ENCODE measurements at regions not wholly inside any gene's neighbourhood (a gene's known extent, or its start where the extent isn't known, plus 50 kb on each side); places are given as distances from the start of the nearest gene placed in this dataset.
A peak's percentile ranks its signal among the peaks of the same experiment; 100 is the strongest.

DNA sequence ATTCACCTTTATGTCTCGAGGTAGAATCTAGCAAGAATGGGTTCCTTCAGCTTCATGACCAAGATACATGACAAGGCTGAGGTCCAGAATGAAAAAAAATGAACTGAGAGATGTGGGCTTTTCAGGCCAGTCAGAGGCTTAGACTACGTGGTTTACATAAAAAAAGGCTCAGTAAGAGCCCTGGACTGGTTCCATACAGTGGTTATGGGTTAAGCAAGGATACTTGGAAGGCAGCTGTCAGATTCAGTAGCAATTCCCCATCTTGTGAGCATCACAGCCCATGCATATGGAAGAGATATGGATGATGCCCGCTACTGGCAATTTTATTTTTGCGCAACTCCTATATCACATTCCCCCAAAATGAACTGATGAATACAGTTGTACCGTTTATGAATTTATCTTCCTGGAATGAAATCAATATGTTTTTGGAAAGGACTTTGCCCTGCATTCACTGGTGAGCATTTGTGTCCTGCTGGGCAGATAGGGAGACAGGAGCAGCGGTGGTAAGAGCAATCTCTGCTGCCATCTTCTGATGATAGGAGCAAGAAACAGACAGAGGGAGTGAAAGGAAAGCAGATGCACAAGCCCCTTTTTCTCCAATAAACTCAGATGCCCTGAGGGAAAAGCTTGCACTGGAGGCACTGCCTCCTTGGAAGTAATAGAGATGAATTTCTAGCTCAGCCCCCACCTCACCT is 280.4 kb downstream of the GALC start:
- peak; percentile 11 for DNase-seq

DNA sequence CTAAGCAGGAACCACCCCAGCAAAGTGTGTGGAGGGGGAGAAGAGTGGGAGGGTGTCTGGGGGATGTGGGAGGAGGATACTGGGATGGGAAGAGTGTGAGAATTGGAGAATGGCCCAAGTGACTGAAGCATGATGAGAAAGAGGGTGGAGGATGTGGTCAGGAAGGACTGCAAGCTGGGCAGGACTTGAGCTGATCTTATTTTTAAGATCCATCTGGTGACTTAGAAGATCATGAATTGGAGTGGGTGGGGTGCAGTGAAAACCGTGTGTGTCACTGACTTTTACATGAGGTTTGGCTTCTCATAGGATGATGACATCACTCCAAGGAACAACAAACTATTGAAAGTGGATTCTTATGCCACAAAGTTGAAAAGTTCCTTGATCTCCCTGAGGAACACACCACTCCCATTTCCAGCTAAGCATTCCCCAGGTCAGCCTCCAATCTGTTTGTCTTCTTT is 287.5 kb downstream of the GALC start:
- DNase-seq: no peak

DNA sequence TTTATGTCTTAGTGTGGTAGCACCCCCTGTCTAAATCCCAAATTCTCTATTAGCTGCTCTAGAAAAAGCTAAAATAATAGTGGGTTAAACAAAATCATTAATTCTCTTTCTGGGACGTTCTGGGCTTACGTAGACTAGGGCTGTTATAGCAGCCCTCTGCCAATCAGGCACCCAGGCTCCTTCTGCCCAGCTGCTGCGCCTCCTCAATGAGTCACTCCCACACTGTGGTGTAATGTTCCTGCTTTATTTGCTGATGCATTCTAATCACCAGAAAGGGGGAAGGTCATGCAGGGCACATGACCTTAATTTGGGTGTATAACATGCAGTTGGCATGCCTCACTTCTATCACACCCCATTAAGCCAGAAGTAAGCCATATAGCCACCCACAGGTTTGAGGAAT is 294.5 kb downstream of the GALC start:
- DNase-seq: no peak

DNA sequence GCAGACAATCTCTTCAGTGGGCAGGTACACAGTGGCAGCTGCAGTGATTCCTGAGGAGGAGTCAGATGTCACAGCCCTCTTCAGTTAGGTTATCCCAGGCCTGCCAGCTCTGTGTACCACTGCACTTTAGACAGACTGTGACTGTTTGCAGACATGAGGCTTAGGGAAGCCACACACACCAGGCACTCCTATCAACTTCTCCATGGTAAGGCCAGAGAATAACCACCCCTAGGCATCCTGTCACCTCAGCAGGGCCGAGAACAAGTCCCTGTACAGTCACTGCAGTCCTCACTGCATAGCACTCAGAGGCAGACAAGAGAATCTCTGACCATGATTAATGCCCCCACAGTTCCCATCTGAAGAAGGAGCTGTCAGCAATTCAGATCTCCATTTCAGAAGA is 296.5 kb downstream of the GALC start:
- peak; percentile 19 for DNase-seq

DNA sequence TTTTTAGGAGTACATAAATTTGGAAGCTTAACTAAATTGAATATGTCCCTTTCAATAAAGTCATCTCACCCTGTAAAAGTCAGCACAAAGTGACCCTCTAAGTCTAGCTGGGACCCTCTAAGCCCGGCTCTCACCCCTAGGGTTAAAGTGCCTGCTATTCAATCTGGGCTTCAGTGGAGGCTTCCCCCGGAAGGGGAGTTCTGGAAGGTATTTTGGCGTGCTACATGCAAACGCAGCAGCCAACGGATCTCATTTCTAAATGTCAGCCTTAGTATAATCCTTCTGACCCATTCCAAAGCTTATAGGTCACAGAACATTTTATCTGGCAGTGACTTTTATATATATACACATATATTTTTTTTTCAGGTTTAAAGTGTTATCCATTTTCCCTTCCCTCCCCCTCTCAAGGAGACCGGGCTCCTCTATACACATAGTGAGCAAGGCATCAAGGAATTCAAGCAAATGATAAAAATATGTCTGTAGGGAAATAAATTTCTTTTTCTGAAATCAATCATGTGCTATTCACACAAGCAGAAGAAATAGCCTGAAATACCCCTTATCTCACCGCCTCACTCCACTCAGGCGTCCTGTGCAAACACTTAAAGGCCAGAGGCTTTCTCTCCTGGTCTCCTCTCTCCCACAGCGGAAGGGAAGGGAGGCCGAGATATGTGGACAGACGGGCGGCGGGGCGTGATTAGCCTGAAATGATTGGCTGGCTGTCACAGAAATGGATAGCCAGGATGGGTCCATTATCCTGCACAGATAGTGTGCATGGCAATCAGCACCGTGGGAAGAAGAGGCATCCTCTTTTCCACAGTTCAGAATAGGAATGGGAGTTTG is 301.7 kb downstream of the GALC start:
- DNase-seq: no peak

DNA sequence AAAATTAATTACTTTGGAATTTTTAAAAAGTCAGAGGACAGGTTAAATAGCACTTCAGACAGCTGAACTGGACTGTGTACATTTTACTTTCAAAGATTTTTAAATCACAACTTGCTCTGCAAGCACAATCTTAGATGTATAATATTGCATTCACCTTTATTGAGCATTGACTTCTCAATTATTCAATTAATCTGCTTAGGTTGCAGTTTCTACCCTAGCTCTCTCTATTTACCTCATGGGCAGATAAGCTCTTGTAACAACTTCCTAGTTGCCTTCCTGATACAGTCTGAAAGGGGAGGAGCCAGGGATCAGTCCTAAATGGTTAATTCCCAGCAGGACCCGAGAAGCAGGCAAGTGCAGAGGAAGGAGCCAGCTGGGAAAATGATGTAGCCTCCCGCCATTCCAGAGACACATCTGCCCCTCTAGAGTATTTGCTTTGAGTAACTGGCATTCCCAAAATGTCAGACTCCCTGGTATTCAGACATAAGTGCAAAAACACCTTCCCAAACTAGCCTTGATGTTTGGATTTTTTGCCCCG is 302.8 kb downstream of the GALC start:
- peak; percentile 79 for DNase-seq

DNA sequence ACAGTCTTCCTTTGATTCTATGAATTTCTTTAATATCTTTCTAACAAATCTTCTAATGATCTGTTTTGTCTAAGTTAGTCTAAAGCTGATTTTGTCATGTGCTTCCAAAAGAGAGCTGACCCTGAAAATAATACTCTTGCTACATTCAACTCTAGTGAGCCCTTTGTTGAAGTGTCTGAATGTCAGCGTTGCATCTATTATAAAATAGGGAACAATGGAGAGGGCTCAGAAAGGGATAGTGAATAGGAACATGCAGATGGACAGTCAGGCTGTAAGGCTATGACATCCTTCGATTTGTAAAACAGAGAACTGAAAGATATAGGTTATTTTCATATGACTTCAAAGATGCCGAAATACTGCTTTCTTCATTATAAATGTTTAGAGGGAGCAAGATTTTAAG is 304.5 kb downstream of the GALC start:
- no peak for DNase-seq

DNA sequence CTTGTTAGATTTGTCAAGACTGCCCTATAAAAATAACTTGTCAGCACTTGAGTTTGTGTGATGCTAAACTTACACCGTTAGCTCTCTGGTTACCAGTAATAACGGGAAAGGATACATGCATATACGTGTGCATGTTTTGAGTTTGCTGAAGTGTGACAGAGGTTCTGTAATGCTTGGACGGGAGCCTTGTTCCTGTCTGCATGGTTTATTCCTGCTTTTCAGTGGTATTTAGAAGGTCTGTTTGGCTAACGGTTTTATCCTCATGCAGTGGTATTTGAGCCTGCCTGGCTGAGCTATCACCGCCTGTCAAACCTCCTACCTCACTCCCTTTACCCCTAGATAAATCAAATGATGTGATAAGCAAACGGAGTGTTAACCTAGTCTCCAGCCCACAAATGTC is 305.6 kb downstream of the GALC start:
- DNase-seq: no peak

DNA sequence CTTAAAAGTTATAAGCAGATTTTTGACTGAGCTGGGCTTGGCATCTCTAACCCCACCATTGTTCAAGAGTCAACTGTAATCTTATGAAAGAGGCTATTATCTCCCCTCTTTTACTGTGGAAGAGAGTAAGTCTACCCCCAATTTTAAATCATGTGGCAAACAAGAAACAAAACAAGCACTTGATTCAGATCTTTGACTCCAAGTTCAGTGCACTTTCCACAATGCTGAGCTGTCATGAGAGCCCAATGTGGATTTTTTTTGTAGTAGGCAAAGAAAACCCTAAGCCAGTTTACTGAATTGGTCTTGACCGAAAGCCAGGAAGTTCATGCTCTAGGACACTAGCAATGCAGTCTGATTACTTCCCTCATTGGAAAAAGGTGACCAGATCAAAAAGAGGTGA is 306.2 kb downstream of the GALC start:
- no peak for DNase-seq

DNA sequence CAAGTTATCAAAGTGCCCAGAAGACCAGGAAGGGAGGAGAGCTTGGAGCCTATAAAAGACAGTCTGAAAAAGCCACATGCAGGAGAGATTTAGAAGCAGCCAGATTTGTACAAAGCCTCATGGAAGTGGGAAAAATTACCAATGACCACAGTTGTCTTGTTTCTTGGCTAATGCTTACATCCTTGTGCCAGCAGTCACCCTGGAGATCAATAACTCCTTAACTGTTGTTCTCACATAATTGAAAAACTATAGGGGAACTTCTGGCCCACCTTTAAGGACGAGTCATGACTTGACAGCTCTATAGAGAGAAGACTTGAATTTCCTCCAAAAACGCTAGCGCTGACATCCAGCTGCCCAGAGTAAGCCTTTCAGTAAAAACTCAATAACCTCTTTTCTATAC is 313.1 kb downstream of the GALC start:
- no peak for DNase-seq

DNA sequence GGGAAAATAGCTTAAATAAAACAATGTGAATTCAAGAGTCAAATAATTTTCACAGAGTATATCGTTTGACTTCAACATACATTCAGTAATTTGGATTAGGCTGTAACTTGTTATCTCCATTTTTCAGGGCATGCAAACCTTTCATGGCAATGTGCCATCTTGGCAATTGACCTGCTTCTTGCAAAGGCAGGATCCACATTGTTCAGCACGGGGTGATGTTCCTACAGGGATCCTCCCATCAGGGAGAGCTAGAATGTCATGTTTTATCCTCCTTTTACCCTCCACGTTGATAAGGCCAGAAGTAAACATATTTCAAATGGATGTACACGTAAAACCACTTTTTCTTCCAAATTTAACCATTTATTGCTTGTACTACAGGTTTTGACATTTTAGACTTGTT is 314.4 kb downstream of the GALC start:
- DNase-seq: no peak

DNA sequence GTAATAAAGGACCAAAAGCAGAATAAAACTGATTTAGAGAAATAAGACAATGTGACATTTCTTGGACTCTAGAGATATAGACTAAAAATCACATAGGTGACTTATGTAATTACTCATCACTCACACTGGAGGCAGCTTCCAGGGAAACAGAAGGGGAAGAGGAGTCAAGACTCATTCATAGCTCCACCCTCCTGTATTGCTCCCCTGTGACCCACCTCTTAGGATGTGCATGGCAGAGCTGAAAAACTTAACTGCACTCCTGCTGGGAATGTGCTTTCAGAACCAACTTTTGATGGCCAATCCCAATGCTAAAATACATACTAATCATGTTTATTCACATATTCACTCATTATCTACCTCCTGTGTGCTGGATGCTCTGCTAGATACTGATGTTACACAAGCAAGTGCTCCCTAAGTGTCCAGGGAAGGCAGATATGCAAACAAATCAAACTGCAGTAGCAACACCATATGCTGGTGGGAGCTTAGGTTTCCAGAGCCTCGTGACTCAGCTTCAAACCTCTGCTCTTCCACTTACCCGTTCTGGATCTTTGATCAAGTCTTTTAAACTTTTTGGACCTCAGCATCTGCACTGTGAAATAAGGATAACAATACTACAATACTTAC is 316.1 kb downstream of the GALC start:
- no peak for DNase-seq

DNA sequence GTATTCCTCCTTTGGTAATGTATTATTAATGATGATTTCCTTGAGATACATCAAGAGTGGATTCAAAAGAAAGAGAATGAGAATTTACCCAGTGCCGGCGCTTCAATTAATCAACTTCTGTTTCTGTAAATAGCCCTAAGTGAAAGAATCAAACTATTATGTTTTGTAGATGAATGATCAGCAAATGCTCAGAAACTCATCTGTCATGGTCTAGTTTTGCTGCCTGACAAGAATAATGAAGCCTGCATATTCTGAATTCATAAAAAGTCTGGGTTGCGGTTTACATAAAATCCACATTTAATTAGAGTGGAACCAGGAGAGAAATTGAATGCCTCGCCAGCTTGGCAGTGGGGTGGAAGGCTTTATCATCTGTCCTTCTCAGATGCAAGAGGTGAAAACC is 325.3 kb downstream of the GALC start:
- DNase-seq: no peak

DNA sequence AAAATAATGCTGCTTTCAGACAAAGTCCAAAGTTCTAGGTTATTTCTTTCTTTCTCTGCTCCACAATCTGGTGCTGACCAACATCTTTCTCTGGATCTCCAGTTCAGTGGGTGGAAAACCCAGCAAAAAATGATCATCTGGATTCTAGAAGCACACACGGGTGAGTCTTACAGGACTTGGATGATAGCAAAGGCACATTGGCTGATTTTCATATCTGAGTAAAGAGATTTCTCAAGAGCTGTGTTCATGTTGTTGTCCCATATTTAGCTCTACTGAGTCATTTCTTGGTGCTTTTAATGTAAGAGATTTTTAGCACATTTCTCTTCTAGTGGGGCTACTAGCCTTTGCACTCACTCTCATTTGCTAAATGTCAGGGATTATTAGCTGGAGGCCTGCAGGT is 336.7 kb downstream of the GALC start:
- no peak for DNase-seq

DNA sequence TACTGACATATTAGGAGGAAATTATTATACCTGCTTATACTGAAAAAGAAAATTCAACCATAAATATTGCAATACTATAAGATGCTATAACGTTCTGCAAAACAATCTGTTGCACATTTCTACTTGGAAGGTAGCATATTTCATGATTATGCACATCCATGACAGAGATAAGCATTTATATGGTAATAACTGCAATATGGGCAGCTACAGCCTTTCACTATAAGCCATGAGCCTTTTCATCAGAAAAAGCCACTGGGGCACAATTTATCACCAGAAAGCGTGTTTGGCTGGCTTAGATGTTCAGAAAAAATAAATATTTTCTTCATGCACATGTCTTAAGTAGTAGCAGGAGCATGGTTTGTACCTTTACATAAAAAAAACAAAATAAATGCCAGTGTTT is 340.7 kb downstream of the GALC start:
- no peak for DNase-seq

DNA sequence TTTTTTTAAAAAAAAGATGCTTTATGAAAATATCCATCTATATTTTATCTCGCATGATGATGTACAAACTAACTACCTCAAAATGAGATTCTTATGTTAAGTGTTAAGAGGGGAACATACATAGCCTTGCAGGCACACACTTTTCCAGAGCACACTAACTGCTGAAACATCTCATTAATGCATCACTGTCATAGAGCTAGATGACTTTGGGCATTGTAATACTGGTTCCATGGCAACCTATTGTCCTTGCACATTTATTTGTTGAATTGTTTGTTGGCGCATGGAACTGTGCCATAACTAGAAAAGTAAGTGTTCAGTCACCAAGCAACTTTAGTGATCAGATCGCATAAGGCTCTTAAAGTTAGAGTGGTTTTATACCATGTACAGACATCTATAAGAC is 348.3 kb downstream of the GALC start:
- DNase-seq: no peak

DNA sequence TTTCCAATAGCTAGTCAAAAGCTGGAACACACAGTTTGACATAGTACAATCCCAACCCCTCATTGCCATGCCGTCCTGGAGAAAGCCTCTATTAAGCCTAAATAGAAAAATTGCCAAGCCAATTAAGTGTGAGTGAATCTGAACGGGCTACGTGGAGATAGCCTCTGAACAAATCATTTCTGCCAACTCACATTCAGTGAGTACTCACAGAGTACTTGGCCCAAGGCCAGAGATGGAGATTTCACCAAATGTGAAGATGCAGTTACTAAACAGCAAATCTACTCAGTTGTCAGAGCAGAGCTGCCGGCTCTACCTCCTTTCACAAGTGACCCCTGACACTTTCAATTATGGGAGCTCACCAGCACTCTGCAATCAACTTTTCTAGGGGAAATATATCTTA is 350.0 kb downstream of the GALC start:
- DNase-seq: peak; percentile 56

DNA sequence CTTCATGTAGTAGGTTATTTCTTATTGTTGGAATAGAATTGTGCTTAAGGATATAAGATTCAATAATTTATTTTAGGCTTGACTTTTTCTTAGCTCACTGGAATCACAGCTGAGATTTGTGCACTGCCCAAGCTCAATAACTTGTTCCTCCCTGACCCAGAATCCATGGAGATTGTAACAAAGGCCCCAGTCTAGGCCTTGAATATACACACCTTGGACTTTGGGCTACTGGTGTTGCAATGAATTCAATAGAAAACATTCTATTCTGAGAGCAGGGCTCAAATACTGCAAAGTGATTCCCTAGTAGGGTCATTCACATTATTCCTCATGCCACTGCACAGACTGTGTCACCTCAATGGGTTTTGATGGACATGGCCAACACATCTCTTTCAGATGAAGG is 352.4 kb downstream of the GALC start:
- DNase-seq: no peak

DNA sequence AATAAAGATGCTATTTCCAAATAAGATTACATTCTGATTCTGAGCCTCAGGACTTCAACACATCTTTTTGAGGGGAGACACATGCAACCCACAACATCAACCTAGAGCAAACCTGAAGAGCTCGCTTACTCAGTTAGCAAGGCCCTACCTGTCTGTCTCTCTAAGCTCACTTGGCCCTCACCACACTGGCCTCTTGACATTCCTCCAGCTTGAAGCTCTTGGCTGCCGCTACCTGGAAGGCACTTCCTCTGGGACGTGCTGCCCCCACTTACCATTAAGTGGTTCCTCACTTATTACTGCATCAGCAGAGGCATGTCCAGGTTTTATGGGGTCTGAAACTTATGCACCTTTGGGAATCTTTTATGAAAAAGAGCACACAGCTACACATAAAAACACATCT is 354.8 kb downstream of the GALC start:
- no peak for DNase-seq

DNA sequence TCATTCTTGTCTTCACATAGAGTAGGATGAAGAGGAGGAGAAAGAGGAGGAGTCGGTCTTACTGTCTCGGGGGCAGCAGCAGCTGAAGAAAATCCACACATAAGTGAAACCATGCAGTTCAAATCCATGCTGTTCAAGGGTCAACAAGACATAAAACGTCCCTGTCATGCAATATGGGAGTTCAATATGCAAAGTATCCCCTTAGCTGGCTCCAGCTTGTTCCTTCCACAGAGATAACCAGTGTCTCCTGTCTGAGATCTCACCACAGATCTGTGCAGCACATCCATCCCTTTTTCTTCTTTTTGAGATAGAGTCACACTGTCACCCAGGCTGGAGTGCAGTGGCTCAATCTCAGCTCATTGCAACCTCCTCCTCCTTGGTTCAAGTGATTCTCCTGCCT is 357.5 kb downstream of the GALC start:
- no peak for DNase-seq

DNA sequence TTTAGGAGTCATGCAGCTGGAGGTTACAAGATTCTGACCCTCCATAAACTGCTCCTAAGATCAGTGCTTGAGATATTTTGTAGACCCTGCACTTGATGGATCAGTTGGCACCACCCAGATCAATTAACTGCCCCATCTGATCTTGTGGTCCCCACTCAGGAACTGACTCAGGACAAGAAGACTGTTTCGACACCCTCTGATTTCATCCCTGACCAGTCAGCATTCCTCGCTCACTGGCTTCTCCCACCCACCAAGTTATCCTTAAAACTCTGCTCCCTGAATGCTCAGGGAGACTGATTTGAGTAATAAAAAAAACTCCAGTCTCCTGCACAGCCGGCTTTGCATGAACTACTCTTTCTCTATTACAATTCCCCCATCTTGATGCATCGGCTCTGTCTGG is 360.2 kb downstream of the GALC start:
- no peak for DNase-seq

DNA sequence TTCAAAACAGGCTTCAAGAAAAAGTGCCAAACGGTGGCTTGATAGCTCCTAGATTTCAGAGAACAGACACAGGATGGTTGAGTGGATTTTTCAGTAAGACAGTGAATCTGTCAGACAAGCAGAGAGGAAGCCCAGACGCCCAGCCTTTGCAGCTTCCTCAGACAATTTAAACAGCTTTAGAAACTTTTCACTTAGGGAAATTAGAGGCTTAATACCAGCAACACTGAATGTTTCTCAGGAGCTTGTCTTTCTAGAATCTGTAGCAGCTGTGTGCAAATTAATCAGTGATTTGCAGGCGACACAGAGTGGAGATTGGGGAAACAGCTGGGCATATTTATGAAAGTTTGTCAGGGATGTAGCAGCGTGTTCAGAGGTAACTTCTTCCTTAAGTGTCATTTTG is 362.1 kb downstream of the GALC start:
- peak; percentile 53 for DNase-seq

DNA sequence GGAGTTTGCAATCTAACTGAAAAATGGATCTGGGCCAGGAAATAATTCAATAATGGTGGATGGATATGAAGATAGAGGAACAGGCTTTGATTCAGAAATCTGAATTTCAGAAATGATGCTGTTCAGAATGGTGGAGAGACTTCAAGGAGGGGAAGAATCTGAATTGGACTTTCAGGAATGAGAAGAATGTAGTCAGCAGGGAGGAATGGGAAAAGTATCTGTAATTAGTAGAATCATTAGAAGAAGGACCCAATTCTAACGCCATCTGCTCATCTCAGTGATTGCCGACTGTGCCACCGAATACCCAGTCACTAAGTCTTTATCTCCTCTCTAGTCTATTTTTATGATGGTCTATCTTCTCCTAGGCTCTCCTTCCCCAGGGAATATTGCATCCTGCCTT is 363.2 kb downstream of the GALC start:
- no peak for DNase-seq

DNA sequence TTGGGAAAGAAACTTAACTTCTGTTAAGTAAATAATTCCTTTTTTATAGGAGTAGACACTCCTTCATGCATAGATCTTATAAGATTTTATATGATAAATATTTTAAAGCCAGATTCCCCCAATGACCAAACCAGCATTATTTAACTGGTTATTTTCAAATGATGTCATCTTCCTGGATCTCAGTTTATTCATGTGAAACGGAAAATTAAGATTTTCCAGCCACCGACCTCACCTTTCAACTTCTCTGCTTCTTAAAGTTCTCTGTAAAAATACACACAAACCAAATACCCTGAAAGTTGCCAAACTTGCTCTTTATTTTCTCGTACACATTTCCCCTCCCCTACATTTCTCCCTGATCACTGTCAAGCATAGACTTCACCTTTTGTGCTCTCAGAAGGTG is 364.2 kb downstream of the GALC start:
- no peak for DNase-seq
